ENCODE measurements at regions not wholly inside any gene's neighbourhood (a gene's known extent, or its start where the extent isn't known, plus 50 kb on each side); places are given as distances from the start of the nearest gene placed in this dataset.

DNA sequence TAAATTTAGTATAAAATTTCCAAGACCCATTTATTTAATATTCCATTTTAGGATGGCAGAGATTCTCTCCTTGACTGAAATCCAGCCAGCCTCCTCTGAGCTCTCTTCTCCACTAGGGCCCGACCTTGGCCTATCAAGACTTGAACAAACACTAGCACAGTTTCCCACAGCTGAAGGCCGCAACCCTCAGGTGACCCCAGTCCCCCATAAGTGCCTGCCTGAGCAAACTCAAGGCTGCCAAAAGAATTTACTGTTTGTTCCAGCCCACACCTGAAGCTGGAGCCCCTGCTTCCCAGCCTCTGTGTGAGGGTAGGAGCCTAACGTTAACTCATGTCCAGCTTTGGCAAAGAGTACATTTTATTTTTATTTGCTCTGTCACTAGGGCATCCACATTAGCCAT lies 629.0 kb upstream of the ZFP42 start:
- intact Hi-C loops (cut with micrococcal nuclease): no loop called here
- Histone ChIP-seq H3K4me2 (ENCODE audit: low read depth, low read length) (no peak overlapping the region), H3K79me1 (ENCODE audit: low read depth in 1 of 2, low read length in 2 of 2) (no peaks in the 10 kb centered on the region), H2AK5ac (ENCODE audit: low read depth, low read length) (no peak overlapping the region), H3K9ac (ENCODE audit: low read depth, low read length) (no peak overlapping the region), H2BK15ac (ENCODE audit: low read depth, low read length) (no peak overlapping the region; the same call in 2 of the 3 replicates), H4K20me1 (ENCODE audit: insufficient read depth, low read length) (no peaks in the 10 kb centered on the region), H2AK9ac (replicated peaks; ENCODE audit: low read depth, low read length, poor library complexity) (no peak overlapping the region), H3K56ac (ENCODE audit: extremely low read depth, insufficient read depth, low read length) (no peak overlapping the region), H4K91ac (ENCODE audit: insufficient read depth, low read depth, low read length) (no peak overlapping the region), H3K4ac (ENCODE audit: low read depth, low read length) (no peak overlapping the region), H3K23ac (ENCODE audit: low read depth, low read length) (no peak overlapping the region), H2BK5ac (ENCODE audit: low read depth, low read length, poor library complexity, severe bottlenecking) (no peak overlapping the region), H3K27me3 (ENCODE audit: control insufficient read depth, insufficient read depth, low read length) (no peaks in the 10 kb centered on the region), H3K36me3 (ENCODE audit: control insufficient read depth, insufficient read depth, low read length) (no peaks in the 10 kb centered on the region), H4K5ac (ENCODE audit: low read depth, low read length) (no peak overlapping the region), H3K4me3 (ENCODE audit: insufficient read depth, low read depth, low read length) (no peak overlapping the region), H3K14ac (replicated peaks; ENCODE audit: low read depth, low read length) (no peak overlapping the region), H3K27ac (ENCODE audit: insufficient read depth, low read length) (no peak overlapping the region), H3K9me3 (ENCODE audit: control insufficient read depth, insufficient read depth, low read length) (no peaks in the 10 kb centered on the region), H3K4me1 (ENCODE audit: control insufficient read depth, insufficient read depth, low read length) (no peaks in the 10 kb centered on the region), H3K9me1 (ENCODE audit: insufficient read depth, low read length) (0 out of 2 replicates have a peak, but pooled peaks cover 5% of the 10 kb centered on the region), H4K8ac (ENCODE audit: low read depth in 2 of 2, low read length in 2 of 2) (no peak overlapping the region), H2BK20ac (ENCODE audit: low read depth, low read length) (no peak overlapping the region), H2BK120ac (ENCODE audit: low read depth, low read length) (no peak overlapping the region), H2AFZ (replicated peaks; ENCODE audit: low read length, poor library complexity) (no peak overlapping the region), H3K18ac (ENCODE audit: low read depth, low read length) (no peak overlapping the region)
- no peak for ATAC-seq (ENCODE audit: low read depth)
- WGBS, 2 experiments (ENCODE audit: extremely low coverage in 2 of 2, insufficient read length in 1 of 2): no CpG with 5 or more reads among the region's 3 CpGs
- POLR2A ChIA-PET (ENCODE audit: unreplicated experiment): no interaction called here
- CTCF ChIA-PET: interaction anchor here (1.2 kb wide), 1 partner anchor 9 kb away, joined by 3 read pairs; no protein-coding TSS in a partner anchor
- DNase-seq: no peak
- in situ Hi-C loops (cut with MboI; ENCODE audit: low sequenced_read_pairs): no loop called here
- no TSS peak for BruUV-seq (replicated peaks)
- dilution Hi-C loops (cut with HindIII; ENCODE audit: low sequenced_read_pairs, unreplicated experiment): no loop called here
- TF ChIP-seq POLR2A (IDR thresholded peaks at IDR 0.05; ENCODE audit: low read depth, low read length): no peak
